ENCODE measurements at regions not wholly inside any gene's neighbourhood (a gene's known extent, or its start where the extent isn't known, plus 50 kb on each side); places are given as distances from the start of the nearest gene placed in this dataset.
A peak's percentile ranks its signal among the peaks of the same experiment; 100 is the strongest.

GRCh38 chr13:82698383-82698782 is 1183.9 kb downstream of the SLITRK1 start (continued):
- no peak for TF ChIP-seq ZNF462 (CRISPR knock-in tag; IDR thresholded peaks at IDR 0.05)
- no peak for TF ChIP-seq ZNF331 (CRISPR knock-in tag; IDR thresholded peaks at IDR 0.05; ENCODE audit: low read depth)
- TF ChIP-seq ZNF114 (CRISPR knock-in tag; IDR thresholded peaks at IDR 0.05) = no peak
- no peak for TF ChIP-seq EZH2 (IDR thresholded peaks at IDR 0.05; ENCODE audit: low read depth, unreplicated experiment)
- TF ChIP-seq POLR2AphosphoS5 (IDR thresholded peaks at IDR 0.05; ENCODE audit: low read depth) = no peak

GRCh38 chr13:82693607-82694006 is 1188.7 kb downstream of the SLITRK1 start:
- no peak overlapping the region for H2AFZ ChIP-seq
- H3K27ac ChIP-seq (ENCODE audit: low read depth) = no peak overlapping the region
- no peak overlapping the region for H3K4me3 Mint-ChIP-seq
- DNase-seq (ENCODE audit: low spot score) (peak; percentile 3), ATAC-seq (peak; percentile 48; the same call in 1 of the 3 replicates)
- H3K79me2 ChIP-seq (replicated peaks; ENCODE audit: insufficient read depth) = no peaks in the 10 kb centered on the region
- H3K4me1 Mint-ChIP-seq = no peaks in the 10 kb centered on the region; the same call in 2 of the 3 replicates
- H3K27ac Mint-ChIP-seq = no peak overlapping the region
- H4K20me1 ChIP-seq (replicated peaks; ENCODE audit: insufficient read depth) = no peaks in the 10 kb centered on the region
- H3K27me3 ChIP-seq (ENCODE audit: insufficient read depth) = no peaks in the 10 kb centered on the region
- no peaks in the 10 kb centered on the region for H3K36me3 Mint-ChIP-seq (ENCODE audit: low read depth)
- no peaks in the 10 kb centered on the region for H3K4me1 ChIP-seq (ENCODE audit: insufficient read depth)
- no peaks in the 10 kb centered on the region for H3K9me2 ChIP-seq (ENCODE audit: insufficient read depth)
- no peak overlapping the region for H3K4me2 ChIP-seq
- H3K9me3 Mint-ChIP-seq = no peaks in the 10 kb centered on the region
- no peaks in the 10 kb centered on the region for H3F3A ChIP-seq (replicated peaks; ENCODE audit: low read depth)
- no peaks in the 10 kb centered on the region for H3K36me3 ChIP-seq (ENCODE audit: insufficient read depth)
- H3K27me3 Mint-ChIP-seq (ENCODE audit: insufficient read depth, low read depth, poor library complexity) = no peaks in the 10 kb centered on the region
- H3K4me3 ChIP-seq = no peak overlapping the region
- no peak for TF ChIP-seq JUNB (IDR thresholded peaks at IDR 0.05; ENCODE audit: unreplicated experiment)
- TF ChIP-seq CREB1 (CRISPR knock-in tag; IDR thresholded peaks at IDR 0.05; ENCODE audit: low read depth) = no peak
- TF ChIP-seq EZH2phosphoT487 (IDR thresholded peaks at IDR 0.05; ENCODE audit: unreplicated experiment) = no peak
- TF ChIP-seq POLR2AphosphoS5 (IDR thresholded peaks at IDR 0.05; ENCODE audit: low read depth) = no peak
- TF ChIP-seq STAT1 (IDR thresholded peaks at IDR 0.05; ENCODE audit: unreplicated experiment) = no peak
- no peak for TF ChIP-seq NANOG (IDR thresholded peaks at IDR 0.05; ENCODE audit: borderline replicate concordance)
- no peak for TF ChIP-seq ZNF114 (CRISPR knock-in tag; IDR thresholded peaks at IDR 0.05)
- TF ChIP-seq ZNF331 (CRISPR knock-in tag; IDR thresholded peaks at IDR 0.05; ENCODE audit: low read depth) = no peak
- TF ChIP-seq CTCF (conservative IDR thresholded peaks at IDR 0.05; ENCODE audit: low read depth in 2 of 2) = no peak
- TF ChIP-seq EZH2 (IDR thresholded peaks at IDR 0.05; ENCODE audit: low read depth, unreplicated experiment) = no peak
- no peak for TF ChIP-seq ETS1 (IDR thresholded peaks at IDR 0.05)
